Spleen (tissue), 11 donors: ENCODE measurements at regions not wholly inside any gene's neighbourhood (a gene's known extent, or its start where the extent isn't known, plus 50 kb on each side); places are given as distances from the start of the nearest gene placed in this dataset.

Source experiments
- DNase-seq: peaks from one replicate; pipeline ENCODE4 v3.0.0-alpha.2; 2020
- H3K27ac ChIP-seq, 8 donors: fragments of 200-600 bp; sonication (generic) in 7 of 8; 1 replicate in 4 of 8; 2 replicates in 4 of 8; pipeline versions ENCODE4 v1.5.0 to v1.8.0; 2016 to 2021; ENCODE audit warnings: inconsistent platforms in 4 of 8, mild to moderate bottlenecking in 4 of 8, moderate library complexity in 1 of 8
- H3K27me3 ChIP-seq, 7 donors: fragments of 200-600 bp; sonication (generic) in 6 of 7; replicated peaks in 1 of 7; 1 replicate in 4 of 7; 2 replicates in 3 of 7; pipeline versions ENCODE4 v1.5.0 to v1.8.0; 2016 to 2021; ENCODE audit warnings: inconsistent platforms in 3 of 7, mild to moderate bottlenecking in 1 of 7
- H3K36me3 ChIP-seq, 6 donors: fragments of 200-600 bp; sonication (generic) in 5 of 6; 1 replicate in 4 of 6; 2 replicates in 2 of 6; pipeline versions ENCODE4 v1.5.0 to v1.8.0; 2016 to 2021; ENCODE audit warnings: inconsistent platforms in 2 of 6
- H3K4me1 ChIP-seq, 6 donors: fragments of 200-600 bp; sonication (generic) in 5 of 6; 1 replicate in 3 of 6; 2 replicates in 3 of 6; pipeline versions ENCODE4 v1.5.0 to v1.8.0; 2016 to 2021; ENCODE audit warnings: inconsistent platforms in 3 of 6
- H3K4me3 ChIP-seq, 8 donors: fragments of 200-600 bp; sonication (generic) in 7 of 8; 1 replicate in 4 of 8; 2 replicates in 4 of 8; pipeline versions ENCODE4 v1.5.0 to v1.8.0; 2016 to 2021; ENCODE audit warnings: inconsistent platforms in 4 of 8, mild to moderate bottlenecking in 4 of 8, moderate library complexity in 2 of 8
- H3K9me3 ChIP-seq, 8 donors: fragments of 200-600 bp; sonication (generic) in 7 of 8; 1 replicate in 4 of 8; 2 replicates in 4 of 8; pipeline versions ENCODE4 v1.5.0 to v1.8.0; 2016 to 2021; ENCODE audit warnings: inconsistent platforms in 4 of 8
- CTCF ChIP-seq, 11 experiments: fragments of 200-600 bp in 7 of 11; fragments of 450-650 bp in 4 of 11; sonication (generic) in 4 of 11; IDR thresholded peaks in 8 of 11; conservative IDR thresholded peaks in 3 of 11; 1 replicate in 7 of 11; 2 replicates in 4 of 11; pipeline versions ENCODE4 v1.4.0 to v1.8.0; 2016 to 2021; ENCODE audit warnings: antibody characterized with exemption in 11 of 11, inconsistent platforms in 4 of 11, mild to moderate bottlenecking in 1 of 11
- POLR2A ChIP-seq, 3 donors: fragments of 450-650 bp; IDR thresholded peaks; one replicate each; pipeline ENCODE4 v1.5.1; 2017; ENCODE audit warnings: antibody characterized with exemption in 3 of 3, mild to moderate bottlenecking in 1 of 3
- POLR2AphosphoS5 ChIP-seq, 3 donors: sonication (generic); formaldehyde crosslinking; IDR thresholded peaks; one replicate each; pipeline ENCODE4 v1.5.1; 2017; ENCODE audit warnings: antibody characterized with exemption in 3 of 3
- WGBS, 5 donors: extraction: QIAGEN DNeasy Blood & Tissue Kit in 3 of 5; methylation state at CpG; one replicate each; pipeline versions ENCODE4 v1.1.5 to v1.1.7; 2013 to 2018; 5-methylcytosine and 5-hydroxymethylcytosine counted together
- intact Hi-C: fragments of 100-400 bp; cut with DNase I; formaldehyde crosslinking; loops from one replicate; pipeline ENCODE4 v1.15.0; 2023; ENCODE audit warnings: low total_unique reads
- donor health status: healthy with polysubstance abuse.
- donor health status: DM: no; HTN: no; CAD: no; lungs with moderate emphysema.
- donor health status: DM: no; HTN: no; CAD: no.
- donor health status: Bipolar disorder and iron deficiency.
- donor health status: healthy.
- donor health status: DM: no; HTN: no; CAD: no.
- donor health status: DM: yes; HTN: yes; CAD: no.

- no peak for DNase-seq
- Histone ChIP-seq H3K4me3 (no peak overlapping the region), H3K36me3 (no peaks in the 10 kb centered on the region), H3K9me3 (peaks cover 0 to 18% (median 14%) of the 10 kb centered on the region in 8 donors), H3K27me3 (no peaks in the 10 kb centered on the region), H3K4me1 (no peaks in the 10 kb centered on the region), H3K27ac (no peak overlapping the region)
- 45 to 63% (median 49%) methylated on average over 1 of the region's 1 CpG for WGBS, 5 donors
- no peak for TF ChIP-seq POLR2A (IDR thresholded peaks at IDR 0.05)
- no peak for TF ChIP-seq CTCF (IDR thresholded peaks at IDR 0.05 in 8 of 11, conservative IDR thresholded peaks at IDR 0.05 in 3 of 11)
- no peak for TF ChIP-seq POLR2AphosphoS5 (IDR thresholded peaks at IDR 0.05)
- intact Hi-C loops = no loop called here
Measured at GRCh38 chr4:56210397-56210796, 176.9 kb downstream of the AASDH start.

DNA sequence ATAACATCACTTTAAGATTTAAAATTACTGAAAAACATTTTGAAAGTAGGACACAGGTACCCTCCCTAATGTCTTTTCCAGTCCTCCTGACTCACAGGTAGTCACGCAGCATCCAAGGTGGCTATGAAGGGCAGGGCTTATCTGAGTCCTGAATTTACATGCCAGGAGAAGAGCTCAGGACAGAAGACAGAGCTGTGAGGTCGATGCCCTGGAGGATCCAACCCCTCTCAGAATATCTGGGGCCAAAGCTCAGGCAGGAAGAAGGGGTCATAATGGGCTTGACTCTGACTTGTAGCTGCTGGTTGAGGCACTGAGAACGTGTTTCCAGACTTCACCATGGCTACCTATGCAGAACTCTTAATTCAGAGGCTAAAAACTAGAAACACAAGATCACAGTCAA is 177.5 kb downstream of the AASDH start:
- no peaks in the 10 kb centered on the region for H3K27me3 ChIP-seq
- peaks cover 0 to 18% (median 14%) of the 10 kb centered on the region in 8 donors for H3K9me3 ChIP-seq
- H3K27ac ChIP-seq = no peak overlapping the region
- TF ChIP-seq POLR2A (IDR thresholded peaks at IDR 0.05) (no peak), POLR2AphosphoS5 (IDR thresholded peaks at IDR 0.05) (no peak), CTCF (IDR thresholded peaks at IDR 0.05 in 8 of 11, conservative IDR thresholded peaks at IDR 0.05 in 3 of 11) (no peak)
- DNase-seq = no peak
- intact Hi-C loops = no loop called here
- no peaks in the 10 kb centered on the region for H3K36me3 ChIP-seq
- H3K4me3 ChIP-seq = no peak overlapping the region
- H3K4me1 ChIP-seq = no peaks in the 10 kb centered on the region
- 71 to 90% (median 83%) methylated on average over 3 of the region's 3 CpGs for WGBS, 5 donors

DNA sequence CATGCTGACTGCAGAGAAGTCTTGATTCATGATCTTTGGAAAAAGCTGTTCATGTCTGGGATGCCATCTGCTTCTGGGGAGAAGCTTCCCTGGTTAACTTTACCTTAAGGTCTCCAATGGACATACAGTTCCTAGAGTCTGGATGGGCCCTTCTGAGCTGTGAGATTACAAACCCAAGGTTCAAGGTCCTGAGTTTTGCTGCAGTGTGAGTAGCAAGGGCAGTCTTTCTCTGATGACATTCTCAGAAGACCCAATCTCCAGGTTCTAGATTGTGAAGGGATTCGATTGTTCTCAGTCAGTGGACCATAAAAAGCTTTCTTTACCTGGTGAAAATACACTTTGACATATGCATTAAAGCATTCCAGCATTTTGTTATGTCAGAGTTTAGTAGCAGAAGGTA is 179.2 kb downstream of the AASDH start:
- 0 to 73% (median 35%) methylated on average over 1 of the region's 1 CpG for WGBS, 5 donors
- Histone ChIP-seq H3K36me3 (no peaks in the 10 kb centered on the region), H3K4me1 (no peaks in the 10 kb centered on the region), H3K9me3 (peaks cover 0 to 18% (median 14%) of the 10 kb centered on the region in 8 donors), H3K4me3 (no peak overlapping the region), H3K27ac (no peak overlapping the region), H3K27me3 (no peaks in the 10 kb centered on the region)
- no peak for TF ChIP-seq POLR2AphosphoS5 (IDR thresholded peaks at IDR 0.05)
- TF ChIP-seq POLR2A (IDR thresholded peaks at IDR 0.05) = no peak
- intact Hi-C loops = no loop called here
- no peak for DNase-seq

DNA sequence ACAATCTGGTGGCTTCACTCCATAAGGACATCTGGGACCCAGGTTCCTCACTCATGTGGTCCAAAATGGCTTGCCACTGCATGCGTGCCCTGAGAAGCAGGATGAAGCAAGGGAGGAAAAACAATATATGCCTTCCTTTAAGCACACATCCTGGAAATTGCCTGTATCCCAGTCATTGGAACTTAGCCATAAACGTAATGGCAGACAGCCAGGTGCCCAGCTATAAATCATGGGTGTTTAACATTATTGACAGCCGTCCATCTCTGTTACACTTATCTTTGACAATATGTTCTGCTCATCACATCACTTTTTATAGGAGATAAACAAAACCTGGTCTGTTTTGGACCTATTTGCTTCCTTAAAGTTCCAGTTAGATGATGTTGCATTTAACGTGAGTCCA is 181.0 kb downstream of the AASDH start:
- DNase-seq = no peak
- Histone ChIP-seq H3K9me3 (peaks cover 0 to 7% (median 4%) of the 10 kb centered on the region in 8 donors), H3K36me3 (no peaks in the 10 kb centered on the region), H3K4me3 (no peak overlapping the region), H3K27me3 (no peaks in the 10 kb centered on the region), H3K4me1 (no peaks in the 10 kb centered on the region), H3K27ac (no peak overlapping the region)
- intact Hi-C loops = no loop called here
- 80 to 91% (median 88%) methylated on average over 4 of the region's 4 CpGs for WGBS, 5 donors
- TF ChIP-seq POLR2A (IDR thresholded peaks at IDR 0.05) = no peak
- no peak for TF ChIP-seq CTCF (IDR thresholded peaks at IDR 0.05 in 8 of 11, conservative IDR thresholded peaks at IDR 0.05 in 3 of 11)
- TF ChIP-seq POLR2AphosphoS5 (IDR thresholded peaks at IDR 0.05) = no peak

DNA sequence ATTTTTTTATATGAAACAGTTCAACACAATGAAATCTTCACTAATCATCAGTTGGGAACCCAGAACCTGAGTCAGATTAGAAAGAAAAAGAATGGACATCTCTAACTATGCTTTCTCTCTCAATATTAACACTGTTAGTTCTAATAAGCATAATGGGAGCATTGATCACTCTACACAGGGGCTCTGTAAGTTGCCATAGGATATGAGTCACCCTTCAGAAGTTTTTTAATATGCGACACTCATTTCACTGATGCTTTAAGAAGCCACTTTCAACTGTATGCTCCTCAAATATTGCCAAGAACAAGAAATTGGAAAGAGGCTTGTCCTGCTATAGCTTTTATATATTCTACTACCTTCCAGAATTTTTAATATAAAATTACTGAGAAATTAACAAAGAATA is 187.0 kb downstream of the AASDH start:
- no peak overlapping the region for H3K4me3 ChIP-seq
- WGBS, 5 donors = 66 to 74% (median 73%) methylated on average over 1 of the region's 1 CpG
- no peaks in the 10 kb centered on the region for H3K36me3 ChIP-seq
- H3K27me3 ChIP-seq = no peaks in the 10 kb centered on the region
- DNase-seq = no peak
- no peak for TF ChIP-seq CTCF (IDR thresholded peaks at IDR 0.05 in 8 of 11, conservative IDR thresholded peaks at IDR 0.05 in 3 of 11)
- TF ChIP-seq POLR2AphosphoS5 (IDR thresholded peaks at IDR 0.05) = no peak
- TF ChIP-seq POLR2A (IDR thresholded peaks at IDR 0.05) = no peak
- H3K9me3 ChIP-seq = no peaks in the 10 kb centered on the region
- intact Hi-C loops = no loop called here
- no peaks in the 10 kb centered on the region for H3K4me1 ChIP-seq
- H3K27ac ChIP-seq = no peak overlapping the region
